Activated B cell treated with CpG ODN at 0.5 μM for 24 hours (primary cell): ENCODE measurements at regions not wholly inside any gene's neighbourhood (a gene's known extent, or its start where the extent isn't known, plus 50 kb on each side); places are given as distances from the start of the nearest gene placed in this dataset.
"Not testable (repeated sequence)": the region's sequence is repeated elsewhere in the genome, so short reads cannot be mapped to it uniquely, and the experiment has no call there.

Experiments used
- ATAC-seq: fragments of 200-7000 bp; cut with Tn5 transposase; one replicate; pipeline ENCODE4 v1.10.0; 2021; ENCODE audit warnings: low read depth, mild to moderate bottlenecking, moderate library complexity
- CTCF ChIA-PET: fragments of 350-600 bp; sonication (Branson Sonifier 250); formaldehyde crosslinking; loops from one replicate; lab custom pipeline; 2021; ENCODE audit warnings: antibody characterized with exemption; lab: Charles Lee
- POLR2A ChIA-PET: fragments of 350-600 bp; sonication (Branson Sonifier 250); formaldehyde crosslinking; loops from one replicate; lab custom pipeline; 2021; ENCODE audit warnings: antibody characterized with exemption; lab: Charles Lee
- DNase-seq: peaks from one replicate; pipeline ENCODE4 v3.0.0; 2022
- H3K27ac Mint-ChIP-seq: one replicate; pipeline ENCODE4 v1.8.0; 2020; ENCODE audit warnings: mixed read lengths
- H3K27me3 Mint-ChIP-seq: one replicate; pipeline ENCODE4 v1.8.0; 2021; ENCODE audit warnings: mixed read lengths
- H3K36me3 Mint-ChIP-seq: one replicate; pipeline ENCODE4 v1.8.0; 2021; ENCODE audit warnings: low read depth, mixed read lengths
- H3K4me1 Mint-ChIP-seq: one replicate; pipeline ENCODE4 v1.8.0; 2021; ENCODE audit warnings: mixed read lengths
- H3K4me3 Mint-ChIP-seq: one replicate; pipeline ENCODE4 v1.8.0; 2020; ENCODE audit warnings: mild to moderate bottlenecking, mixed read lengths
- H3K9me3 Mint-ChIP-seq: one replicate; pipeline ENCODE4 v1.8.0; 2020; ENCODE audit warnings: mixed read lengths
- intact Hi-C: fragments of 100-400 bp; cut with micrococcal nuclease; formaldehyde crosslinking; loops from one replicate; pipeline ENCODE4 v1.15.1; 2024
- TF ChIP-seq, protein P1 (sequence below): fragments of 200-600 bp; IDR thresholded peaks from one replicate; pipeline ENCODE4 v1.8.0; 2022; ENCODE audit warnings: antibody characterized with exemption, mild to moderate bottlenecking

DNA sequence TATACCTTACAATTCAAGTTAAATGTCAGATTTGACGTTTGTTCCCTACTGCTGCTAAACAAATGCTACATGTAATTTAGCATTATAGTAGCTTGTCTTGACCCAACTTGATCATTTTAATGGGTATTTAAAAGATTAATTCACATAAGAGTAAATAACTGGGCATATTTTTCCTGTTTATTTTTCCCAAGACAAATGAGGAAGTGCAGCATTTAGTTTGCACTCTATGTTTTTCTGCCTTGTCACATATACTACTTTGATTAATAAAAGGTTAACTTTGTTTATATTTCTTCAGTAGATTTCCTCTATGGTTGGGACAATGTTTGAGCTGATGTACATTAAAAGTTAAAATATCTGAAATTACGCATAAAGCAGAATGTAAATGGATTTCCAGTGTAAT, 641.8 kb downstream of the PRR16 start:
- TF ChIP-seq, protein P1, sequence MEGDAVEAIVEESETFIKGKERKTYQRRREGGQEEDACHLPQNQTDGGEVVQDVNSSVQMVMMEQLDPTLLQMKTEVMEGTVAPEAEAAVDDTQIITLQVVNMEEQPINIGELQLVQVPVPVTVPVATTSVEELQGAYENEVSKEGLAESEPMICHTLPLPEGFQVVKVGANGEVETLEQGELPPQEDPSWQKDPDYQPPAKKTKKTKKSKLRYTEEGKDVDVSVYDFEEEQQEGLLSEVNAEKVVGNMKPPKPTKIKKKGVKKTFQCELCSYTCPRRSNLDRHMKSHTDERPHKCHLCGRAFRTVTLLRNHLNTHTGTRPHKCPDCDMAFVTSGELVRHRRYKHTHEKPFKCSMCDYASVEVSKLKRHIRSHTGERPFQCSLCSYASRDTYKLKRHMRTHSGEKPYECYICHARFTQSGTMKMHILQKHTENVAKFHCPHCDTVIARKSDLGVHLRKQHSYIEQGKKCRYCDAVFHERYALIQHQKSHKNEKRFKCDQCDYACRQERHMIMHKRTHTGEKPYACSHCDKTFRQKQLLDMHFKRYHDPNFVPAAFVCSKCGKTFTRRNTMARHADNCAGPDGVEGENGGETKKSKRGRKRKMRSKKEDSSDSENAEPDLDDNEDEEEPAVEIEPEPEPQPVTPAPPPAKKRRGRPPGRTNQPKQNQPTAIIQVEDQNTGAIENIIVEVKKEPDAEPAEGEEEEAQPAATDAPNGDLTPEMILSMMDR: no peak
- no peaks in the 10 kb centered on the region for H3K4me1 Mint-ChIP-seq
- no peaks in the 10 kb centered on the region for H3K27me3 Mint-ChIP-seq
- H3K9me3 Mint-ChIP-seq: no peaks in the 10 kb centered on the region
- no peaks in the 10 kb centered on the region for H3K36me3 Mint-ChIP-seq
- POLR2A ChIA-PET: no interaction called here
- H3K4me3 Mint-ChIP-seq: no peak overlapping the region
- DNase-seq: no peak
- intact Hi-C loops: no loop called here
- CTCF ChIA-PET: no interaction called here
- no peak overlapping the region for H3K27ac Mint-ChIP-seq
- ATAC-seq: no peak

DNA sequence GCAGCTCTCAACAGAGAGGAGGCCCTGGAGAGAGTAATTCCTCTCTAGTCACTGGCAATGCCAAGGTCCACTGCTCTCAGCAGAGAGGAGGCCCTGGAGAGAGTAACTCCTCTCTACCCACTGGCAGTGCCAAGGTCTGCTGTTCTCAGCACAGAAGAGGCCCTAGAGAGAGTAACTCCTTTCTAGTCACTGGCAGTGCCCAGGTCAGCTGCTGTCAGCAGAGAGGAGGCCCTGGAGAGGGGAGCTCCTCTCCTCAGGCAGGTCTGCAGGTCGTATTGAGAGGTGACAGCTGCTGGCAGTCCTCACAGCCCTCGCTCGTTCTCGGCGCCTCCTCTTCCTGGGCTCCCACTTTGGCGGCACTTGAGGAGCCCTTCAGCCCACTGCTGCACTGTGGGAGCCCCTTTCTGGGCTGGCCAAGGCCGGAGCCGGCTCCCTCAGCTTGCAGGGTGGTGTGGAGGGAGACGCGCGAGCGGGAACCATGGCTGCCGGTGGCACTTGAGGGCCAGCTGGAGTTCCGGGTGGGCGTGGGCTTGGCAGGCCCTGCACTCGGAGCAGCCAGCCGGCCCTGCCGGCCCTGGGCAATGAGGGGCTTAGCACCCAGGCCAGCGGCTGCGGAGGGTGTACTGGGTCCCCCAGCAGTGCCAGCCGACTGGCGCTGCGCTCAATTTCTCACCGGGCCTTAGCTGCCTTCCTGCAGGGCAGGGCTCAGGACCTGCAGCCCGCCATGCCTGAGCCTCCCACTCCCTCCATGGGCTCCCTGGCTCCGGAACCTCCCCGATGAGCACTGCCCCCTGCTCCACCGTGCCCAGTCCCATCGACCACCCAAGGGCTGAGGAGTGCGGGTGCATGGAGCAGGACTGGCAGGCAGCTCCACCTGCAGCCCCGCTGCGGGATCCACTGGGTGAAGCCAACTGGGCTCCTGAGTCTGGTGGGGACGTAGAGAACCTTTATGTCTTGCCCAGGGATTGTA, 642.9 kb downstream of the PRR16 start:
- CTCF ChIA-PET, H3K27ac Mint-ChIP-seq: not testable (repeated sequence)

DNA sequence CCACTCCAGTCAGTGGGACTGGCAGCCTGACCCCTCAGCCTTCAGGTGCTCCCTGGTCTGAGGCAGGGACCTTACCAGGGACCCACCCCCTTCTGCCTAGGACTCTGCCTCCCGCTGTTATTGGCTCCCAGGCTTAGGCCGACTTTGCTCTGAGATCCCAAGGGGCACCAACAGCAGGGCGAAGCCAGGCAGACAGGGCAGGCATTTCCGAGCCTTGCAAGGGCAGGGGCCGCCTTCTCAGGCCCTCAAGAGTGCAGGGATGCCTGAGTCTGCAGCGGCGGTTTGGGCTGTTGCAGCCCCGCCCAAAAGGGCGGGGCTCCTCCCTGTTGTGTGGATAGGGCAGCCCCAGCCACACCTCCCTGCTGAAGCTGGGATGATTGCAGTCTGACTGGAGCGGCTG, 644.6 kb downstream of the PRR16 start:
- no peak overlapping the region for H3K27ac Mint-ChIP-seq
- intact Hi-C loops: no loop called here
- DNase-seq (no peak), ATAC-seq (no peak)
- CTCF ChIA-PET: no interaction called here
- POLR2A ChIA-PET: no interaction called here
- H3K9me3 Mint-ChIP-seq: no peaks in the 10 kb centered on the region
- H3K27me3 Mint-ChIP-seq: no peaks in the 10 kb centered on the region
- no peaks in the 10 kb centered on the region for H3K4me1 Mint-ChIP-seq
- TF ChIP-seq, protein P1: no peak
- no peaks in the 10 kb centered on the region for H3K36me3 Mint-ChIP-seq
- no peak overlapping the region for H3K4me3 Mint-ChIP-seq

More for the DNA sequence above, 642.9 kb downstream of the PRR16 start:
- POLR2A ChIA-PET, H3K9me3 Mint-ChIP-seq, H3K4me3 Mint-ChIP-seq, H3K4me1 Mint-ChIP-seq, DNase-seq, H3K27me3 Mint-ChIP-seq, ATAC-seq, H3K36me3 Mint-ChIP-seq, intact Hi-C loops: not testable (repeated sequence)

DNA sequence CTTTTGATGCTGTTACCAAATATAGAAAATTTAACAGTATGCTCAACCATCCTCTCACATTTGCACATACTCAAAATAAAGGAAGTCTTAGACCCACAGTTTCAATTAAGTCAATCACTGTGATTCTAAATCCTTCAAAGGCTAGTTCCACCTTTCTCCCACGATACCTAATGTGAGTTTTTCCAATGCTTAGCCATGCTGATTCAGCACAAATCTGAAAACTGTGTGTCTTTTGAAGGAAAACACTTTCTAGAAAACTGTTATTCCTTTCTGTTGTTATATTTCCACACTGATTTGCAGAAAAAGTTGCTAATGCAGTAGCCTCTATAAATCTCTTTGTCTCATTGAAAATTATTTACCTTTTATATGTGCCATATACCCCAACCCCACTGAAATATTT, 645.7 kb downstream of the PRR16 start:
- Mint-ChIP-seq H3K9me3 (no peaks in the 10 kb centered on the region), H3K36me3 (no peaks in the 10 kb centered on the region), H3K4me3 (no peak overlapping the region), H3K27ac (no peak overlapping the region), H3K4me1 (no peaks in the 10 kb centered on the region), H3K27me3 (no peaks in the 10 kb centered on the region)
- CTCF ChIA-PET: no interaction called here
- ATAC-seq (no peak), DNase-seq (no peak)
- TF ChIP-seq, protein P1: no peak
- POLR2A ChIA-PET: no interaction called here
- intact Hi-C loops: no loop called here

DNA sequence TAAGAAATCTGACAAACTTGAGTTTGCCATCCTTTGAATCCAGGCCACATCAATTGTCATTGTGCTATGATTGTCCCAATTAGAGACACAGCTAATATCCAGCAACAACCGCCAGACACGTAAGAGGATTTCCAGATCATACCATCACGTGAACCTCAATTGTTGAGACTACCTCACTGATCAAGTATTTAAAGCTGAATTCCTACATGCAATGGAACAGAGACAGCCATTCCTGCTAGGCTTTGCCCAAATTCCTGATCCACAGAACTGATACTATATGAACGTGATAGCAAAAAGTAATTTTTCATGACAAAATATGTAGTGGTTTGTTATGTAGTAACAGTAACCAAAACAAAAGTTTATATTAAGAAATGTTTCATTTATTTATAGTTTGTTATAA, 657.7 kb downstream of the PRR16 start:
- ChIA-PET CTCF (no interaction called here), POLR2A (no interaction called here)
- intact Hi-C loops: no loop called here

More for the DNA sequence above, 657.7 kb downstream of the PRR16 start:
- H3K27ac Mint-ChIP-seq: no peak overlapping the region
- no peaks in the 10 kb centered on the region for H3K4me1 Mint-ChIP-seq
- no peaks in the 10 kb centered on the region for H3K36me3 Mint-ChIP-seq
- DNase-seq: no peak
- ATAC-seq: no peak
- TF ChIP-seq, protein P1: no peak
- peaks cover 2% of the 10 kb centered on the region for H3K9me3 Mint-ChIP-seq
- H3K27me3 Mint-ChIP-seq: no peaks in the 10 kb centered on the region
- H3K4me3 Mint-ChIP-seq: no peak overlapping the region
